ENCODE measurements at regions not wholly inside any gene's neighbourhood (a gene's known extent, or its start where the extent isn't known, plus 50 kb on each side); places are given as distances from the start of the nearest gene placed in this dataset.

DNA sequence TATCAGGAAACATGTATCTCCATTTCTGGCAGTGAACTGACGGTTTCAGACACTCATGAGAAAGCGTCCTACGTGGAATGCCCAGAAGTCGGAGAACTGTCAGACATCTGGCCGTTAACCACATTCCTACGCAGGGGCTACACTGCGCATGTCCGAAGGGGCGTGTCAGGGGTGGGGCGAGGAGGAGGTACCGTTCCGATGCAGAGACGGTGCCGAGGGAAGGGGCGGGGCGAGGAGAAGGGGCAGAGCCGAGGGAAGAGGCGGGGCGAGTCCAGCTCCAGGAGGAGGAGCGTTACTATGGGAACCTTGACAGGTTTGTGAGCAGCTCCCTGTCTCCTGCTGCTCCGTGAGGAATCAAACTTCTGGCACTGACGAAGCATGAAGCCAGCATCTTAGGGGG lies 366.9 kb upstream of the NUPR2 start (continued):
- no peak for TF ChIP-seq SIX5 (IDR thresholded peaks at IDR 0.05; ENCODE audit: low read depth, low read length, severe bottlenecking)

- no peak for FAIRE-seq
Observed at GRCh38 chr7:56479748-56480147, 363.5 kb upstream of the NUPR2 start.

More at GRCh38 chr7:56479748-56480147, 363.5 kb upstream of the NUPR2 start:
- ATAC-seq (no peak), DNase-seq (ENCODE audit: low read depth, low spot score) (no peak)
- Histone ChIP-seq H2AFZ (ENCODE audit: control insufficient read depth, low read depth, low read length) (no peak overlapping the region), H3K27ac (ENCODE audit: control insufficient read depth, insufficient read depth) (no peak overlapping the region), H3K36me3 (ENCODE audit: control insufficient read depth in 2 of 2, insufficient read depth in 2 of 2, low read length in 1 of 2) (no peaks in the 10 kb centered on the region), H3K4me2 (ENCODE audit: control insufficient read depth, insufficient read depth) (no peak overlapping the region), H4K20me1 (ENCODE audit: control insufficient read depth, insufficient read depth) (no peaks in the 10 kb centered on the region), H3K27me3 (replicated peaks in 1 of 2; ENCODE audit: control insufficient read depth in 2 of 2, insufficient read depth in 2 of 2, low read length in 1 of 2) (no peaks in the 10 kb centered on the region), H3K79me2 (ENCODE audit: control insufficient read depth, insufficient read depth, low read length) (no peaks in the 10 kb centered on the region), H3K9ac (ENCODE audit: control insufficient read depth, insufficient read depth, low read length) (no peak overlapping the region), H3K4me1 (ENCODE audit: control insufficient read depth, insufficient read depth, low read length) (no peaks in the 10 kb centered on the region), H3K9me3 (replicated peaks; ENCODE audit: control insufficient read depth, insufficient read depth, low read length) (peaks cover 3% of the 10 kb centered on the region; the same call in 1 of the 3 replicates), H3K4me3 (no peak overlapping the region)
- intact Hi-C loops (cut with micrococcal nuclease; ENCODE audit: unreplicated experiment): no loop called here
- POLR2A ChIA-PET: no interaction called here
- CTCF ChIA-PET: no interaction called here
- TF ChIP-seq YBX1 (IDR thresholded peaks at IDR 0.05) (no peak), STAT3 (IDR thresholded peaks at IDR 0.05; ENCODE audit: low read depth, low read length) (no peak), ZBTB33 (IDR thresholded peaks at IDR 0.05) (no peak), IRF4 (IDR thresholded peaks at IDR 0.05; ENCODE audit: low read depth, low read length) (no peak), LARP7 (IDR thresholded peaks at IDR 0.05) (no peak), CTCF (IDR thresholded peaks at IDR 0.05 in 2 of 3, conservative IDR thresholded peaks at IDR 0.05 in 1 of 3; ENCODE audit: control insufficient read depth in 2 of 3, extremely low read depth in 1 of 3, insufficient read depth in 1 of 3, low read depth in 3 of 3, low read length in 3 of 3) (no peak), SMC3 (IDR thresholded peaks at IDR 0.05; ENCODE audit: borderline replicate concordance, low read length) (no peak), TCF12 (IDR thresholded peaks at IDR 0.05; ENCODE audit: low read depth, low read length) (no peak)
- in situ Hi-C loops (cut with MboI): no loop called here
- RAD21 ChIA-PET (ENCODE audit: unreplicated experiment): no interaction called here
- BruUV-seq (replicated peaks): no TSS peak
- SMC1A ChIA-PET (ENCODE audit: uncharacterized antibody, unreplicated experiment): no interaction called here
- WGBS (ENCODE audit: insufficient coverage, insufficient replicate concordance, low lambda C conversion rate, missing lambda C conversion rate): 0% methylated on average over 3 of the region's 3 CpGs

All from GM12878 (cell line).